AG09309 (cell line): ENCODE measurements at regions not wholly inside any gene's neighbourhood (a gene's known extent, or its start where the extent isn't known, plus 50 kb on each side); places are given as distances from the start of the nearest gene placed in this dataset.

Experiments used
- DNase-seq: peaks from one replicate; pipeline ENCODE4 v3.0.0-alpha.2; 2010; ENCODE audit warnings: low read depth
- H3K4me3 ChIP-seq: 2 replicates; pipeline ENCODE4 v1.5.1; 2011; ENCODE audit warnings: mild to moderate bottlenecking, low read depth, low read length, moderate library complexity; ENCODE audit not compliant: control insufficient read depth
- CTCF ChIP-seq: IDR thresholded peaks from 2 replicates; pipeline ENCODE4 v1.5.1; 2011; ENCODE audit warnings: mild to moderate bottlenecking, low read depth, low read length, inconsistent platforms; ENCODE audit not compliant: insufficient read depth, control insufficient read depth; ENCODE audit errors: missing control alignments

GRCh38 chr3:25073423-25073822, 354.6 kb upstream of the RARB start:
- no peak overlapping the region for H3K4me3 ChIP-seq
- no peak for DNase-seq
- TF ChIP-seq CTCF, result no peak

GRCh38 chr3:25074149-25074548, 353.9 kb upstream of the RARB start:
- TF ChIP-seq CTCF, result no peak
- H3K4me3 ChIP-seq, result no peak overlapping the region
- no peak for DNase-seq

- no peak for DNase-seq
- H3K4me3 ChIP-seq, result no peak overlapping the region
- TF ChIP-seq CTCF, result no peak
Observed at GRCh38 chr3:25080461-25080860, 347.6 kb upstream of the RARB start.

GRCh38 chr3:25084016-25084415, 344.0 kb upstream of the RARB start:
- no peak for TF ChIP-seq CTCF
- no peak for DNase-seq
- H3K4me3 ChIP-seq, result no peak overlapping the region

GRCh38 chr3:25086721-25087120, 341.3 kb upstream of the RARB start:
- no peak for DNase-seq
- H3K4me3 ChIP-seq, result no peak overlapping the region
- no peak for TF ChIP-seq CTCF

GRCh38 chr3:25088284-25088683, 339.8 kb upstream of the RARB start:
- no peak overlapping the region for H3K4me3 ChIP-seq
- no peak for TF ChIP-seq CTCF
- DNase-seq, result no peak

GRCh38 chr3:25090698-25091453, 337.2 kb upstream of the RARB start:
- TF ChIP-seq CTCF, result no peak
- no peak overlapping the region for H3K4me3 ChIP-seq
- DNase-seq, result no peak
